Activated naive CD8-positive, alpha-beta T cell (primary cell): ENCODE measurements at regions not wholly inside any gene's neighbourhood (a gene's known extent, or its start where the extent isn't known, plus 50 kb on each side); places are given as distances from the start of the nearest gene placed in this dataset.

Source experiments
- H3K27ac Mint-ChIP-seq: one replicate; pipeline ENCODE4 v1.8.0; 2021; ENCODE audit warnings: mixed read lengths
- H3K27me3 Mint-ChIP-seq: one replicate; pipeline ENCODE4 v1.8.0; 2021; ENCODE audit warnings: mixed read lengths
- H3K36me3 Mint-ChIP-seq: one replicate; pipeline ENCODE4 v1.8.0; 2021; ENCODE audit warnings: mixed read lengths
- H3K4me1 Mint-ChIP-seq: one replicate; pipeline ENCODE4 v1.8.0; 2021; ENCODE audit warnings: low read depth, mixed read lengths
- H3K4me3 Mint-ChIP-seq: one replicate; pipeline ENCODE4 v1.8.0; 2021; ENCODE audit warnings: mild to moderate bottlenecking, mixed read lengths
- H3K9me3 Mint-ChIP-seq: one replicate; pipeline ENCODE4 v1.8.0; 2021; ENCODE audit warnings: low read depth, mixed read lengths

- Mint-ChIP-seq H3K27me3 (no peaks in the 10 kb centered on the region), H3K36me3 (no peaks in the 10 kb centered on the region), H3K27ac (peak overlapping the region; percentile 96), H3K4me1 (peaks cover 30% of the 10 kb centered on the region), H3K4me3 (peak overlapping the region; percentile 72), H3K9me3 (no peaks in the 10 kb centered on the region)
Measured at GRCh38 chr4:56757821-56758411, 63.6 kb downstream of the SPINK2 start.

- Mint-ChIP-seq H3K27ac (peak overlapping the region; percentile 96), H3K27me3 (no peaks in the 10 kb centered on the region), H3K4me3 (peak overlapping the region; percentile 72), H3K9me3 (no peaks in the 10 kb centered on the region), H3K4me1 (peaks cover 30% of the 10 kb centered on the region), H3K36me3 (no peaks in the 10 kb centered on the region)
Measured at GRCh38 chr4:56757261-56757746, 64.2 kb downstream of the SPINK2 start.

- Mint-ChIP-seq H3K4me1 (peaks cover 30% of the 10 kb centered on the region), H3K36me3 (no peaks in the 10 kb centered on the region), H3K4me3 (no peak overlapping the region), H3K27me3 (no peaks in the 10 kb centered on the region), H3K9me3 (no peaks in the 10 kb centered on the region), H3K27ac (no peak overlapping the region)
Measured at GRCh38 chr4:56755901-56756300, 65.6 kb downstream of the SPINK2 start.

- Mint-ChIP-seq H3K4me1 (peaks cover 16% of the 10 kb centered on the region), H3K27ac (no peak overlapping the region), H3K27me3 (no peaks in the 10 kb centered on the region), H3K4me3 (no peak overlapping the region), H3K9me3 (no peaks in the 10 kb centered on the region), H3K36me3 (no peaks in the 10 kb centered on the region)
Measured at GRCh38 chr4:56752985-56753384, 68.5 kb downstream of the SPINK2 start.

DNA sequence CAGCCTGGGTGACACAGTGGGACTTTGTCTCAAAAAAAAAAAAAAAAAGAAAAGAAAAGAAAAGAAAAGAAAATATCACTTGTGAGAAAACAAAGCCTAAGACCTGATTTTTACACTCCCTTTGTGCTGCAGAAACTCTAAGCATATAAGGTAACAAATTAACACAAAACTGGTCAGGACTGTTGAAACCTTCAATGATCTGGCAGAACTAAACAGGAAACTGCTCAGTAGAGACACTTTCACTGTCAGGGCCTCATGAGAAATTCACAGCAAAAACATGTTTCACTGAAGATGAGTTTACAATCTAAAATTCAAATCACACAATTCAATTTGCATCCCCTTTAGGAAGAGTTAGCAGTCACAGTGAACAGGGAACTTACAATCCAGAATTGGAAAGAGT is 69.1 kb upstream of the HOPX start:
- Mint-ChIP-seq H3K36me3 (no peaks in the 10 kb centered on the region), H3K27ac (no peak overlapping the region), H3K4me3 (no peak overlapping the region), H3K9me3 (no peaks in the 10 kb centered on the region), H3K4me1 (no peaks in the 10 kb centered on the region), H3K27me3 (no peaks in the 10 kb centered on the region)

- H3K4me1 Mint-ChIP-seq: no peaks in the 10 kb centered on the region
- no peaks in the 10 kb centered on the region for H3K36me3 Mint-ChIP-seq
- H3K27ac Mint-ChIP-seq: no peak overlapping the region
- H3K27me3 Mint-ChIP-seq: no peaks in the 10 kb centered on the region
- no peaks in the 10 kb centered on the region for H3K9me3 Mint-ChIP-seq
- H3K4me3 Mint-ChIP-seq: no peak overlapping the region
Measured at GRCh38 chr4:56748271-56748670, 67.2 kb upstream of the HOPX start.

- Mint-ChIP-seq H3K27me3 (no peaks in the 10 kb centered on the region), H3K4me3 (no peak overlapping the region), H3K36me3 (no peaks in the 10 kb centered on the region), H3K4me1 (no peaks in the 10 kb centered on the region), H3K9me3 (no peaks in the 10 kb centered on the region), H3K27ac (no peak overlapping the region)
Measured at GRCh38 chr4:56746639-56747038, 65.5 kb upstream of the HOPX start.

GRCh38 chr4:56745042-56745441 is 63.9 kb upstream of the HOPX start:
- H3K4me3 Mint-ChIP-seq: no peak overlapping the region
- H3K4me1 Mint-ChIP-seq: no peaks in the 10 kb centered on the region
- no peak overlapping the region for H3K27ac Mint-ChIP-seq
- H3K36me3 Mint-ChIP-seq: no peaks in the 10 kb centered on the region
- no peaks in the 10 kb centered on the region for H3K9me3 Mint-ChIP-seq
- no peaks in the 10 kb centered on the region for H3K27me3 Mint-ChIP-seq

DNA sequence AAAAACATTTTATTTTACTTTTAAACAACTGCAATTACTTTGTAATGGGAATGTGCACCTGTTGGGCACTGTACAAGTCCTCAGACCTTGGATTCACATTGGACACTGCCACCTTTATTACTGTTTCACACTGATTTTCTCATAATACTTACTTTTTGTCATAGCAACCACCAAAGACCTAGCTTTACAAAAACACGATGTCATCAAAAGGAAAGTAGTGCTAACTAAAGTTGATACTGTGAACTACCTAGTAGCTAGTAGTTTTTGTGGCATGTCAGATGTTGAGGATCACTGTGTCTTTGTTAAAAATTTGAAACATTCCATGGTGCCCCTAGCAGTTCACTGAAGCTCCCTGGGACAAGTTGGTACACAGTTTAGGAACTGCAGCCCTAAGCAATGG is 62.9 kb upstream of the HOPX start:
- Mint-ChIP-seq H3K27ac (no peak overlapping the region), H3K9me3 (no peaks in the 10 kb centered on the region), H3K27me3 (no peaks in the 10 kb centered on the region), H3K4me3 (no peak overlapping the region), H3K4me1 (no peaks in the 10 kb centered on the region), H3K36me3 (no peaks in the 10 kb centered on the region)

DNA sequence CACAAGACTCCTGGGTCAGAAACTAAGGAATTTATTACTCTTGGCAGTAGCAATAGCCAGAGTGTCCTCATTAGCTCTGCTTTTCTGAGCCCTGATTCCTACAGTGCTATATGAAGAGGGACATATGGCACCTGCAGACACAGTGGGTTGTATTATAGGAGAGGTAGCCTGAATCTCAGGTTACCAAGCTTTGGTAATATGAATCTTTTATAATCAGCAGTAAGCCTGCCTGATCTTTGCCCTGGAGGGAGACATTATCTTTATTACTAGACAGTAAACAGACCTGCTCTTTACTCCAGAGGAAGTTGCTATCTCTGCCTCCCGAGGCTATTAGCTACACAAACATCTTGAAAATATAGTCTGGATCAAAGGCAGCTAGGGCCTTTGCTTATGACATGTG is 62.5 kb upstream of the HOPX start:
- Mint-ChIP-seq H3K9me3 (no peaks in the 10 kb centered on the region), H3K4me1 (no peaks in the 10 kb centered on the region), H3K4me3 (no peak overlapping the region), H3K36me3 (no peaks in the 10 kb centered on the region), H3K27me3 (no peaks in the 10 kb centered on the region), H3K27ac (no peak overlapping the region)

DNA sequence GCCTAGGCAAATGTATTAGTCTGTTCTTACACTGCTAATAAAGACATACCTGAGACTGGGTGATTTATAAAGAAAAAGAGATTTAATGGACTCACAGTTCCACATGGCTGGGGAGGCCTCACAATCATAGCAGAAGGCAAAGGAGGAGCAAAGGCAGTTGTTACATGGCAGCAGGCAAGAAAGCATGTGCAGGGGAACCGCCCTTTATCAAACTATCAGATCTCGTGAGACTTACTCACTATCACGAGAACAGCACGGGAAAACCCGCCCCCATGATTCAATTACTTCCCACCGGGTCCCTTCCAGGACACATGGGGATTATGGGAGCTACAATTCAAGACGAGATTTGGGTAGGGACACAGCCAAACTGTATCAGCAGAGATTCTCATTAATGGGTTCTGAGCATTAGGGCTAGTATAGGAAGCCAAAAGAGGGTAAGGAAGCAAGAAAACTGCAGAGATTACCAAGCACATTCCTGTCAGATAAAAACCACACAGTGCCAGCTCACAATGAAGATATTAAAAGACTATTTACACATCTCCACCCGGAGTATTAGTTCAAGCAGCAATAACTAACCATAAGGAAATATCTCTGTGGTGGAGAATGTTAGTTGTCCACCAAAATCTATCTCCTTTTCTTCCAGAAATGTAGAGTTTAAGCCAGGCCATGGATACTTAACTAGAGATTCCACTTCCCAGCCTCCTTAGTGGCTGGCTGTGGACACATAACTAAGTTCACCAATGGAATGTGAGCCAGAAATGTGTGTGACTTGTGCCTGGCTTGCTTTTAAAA is 61.2 kb upstream of the HOPX start:
- Mint-ChIP-seq H3K27ac (no peak overlapping the region), H3K4me1 (no peaks in the 10 kb centered on the region), H3K9me3 (no peaks in the 10 kb centered on the region), H3K27me3 (no peaks in the 10 kb centered on the region), H3K36me3 (no peaks in the 10 kb centered on the region), H3K4me3 (no peak overlapping the region)

DNA sequence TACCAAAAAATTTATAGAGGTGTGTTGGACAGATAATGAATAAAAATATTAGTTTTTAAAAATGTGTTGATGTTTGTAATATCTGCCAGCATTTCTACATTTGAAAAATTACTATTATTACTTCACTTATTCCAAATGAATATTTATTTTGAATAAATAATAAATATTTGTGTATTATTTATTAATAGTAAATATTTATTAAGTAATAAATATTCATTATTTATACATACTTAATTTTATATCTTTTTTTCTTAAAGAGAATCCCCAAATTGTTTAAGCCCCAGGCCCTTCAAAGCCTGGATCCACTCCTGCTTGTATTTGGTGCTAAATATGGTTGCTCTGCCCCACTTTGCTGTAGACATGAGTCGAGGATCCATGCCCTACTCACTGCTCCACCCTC is 60.5 kb upstream of the HOPX start:
- Mint-ChIP-seq H3K9me3 (no peaks in the 10 kb centered on the region), H3K4me3 (no peak overlapping the region), H3K27me3 (no peaks in the 10 kb centered on the region), H3K27ac (no peak overlapping the region), H3K4me1 (no peaks in the 10 kb centered on the region), H3K36me3 (no peaks in the 10 kb centered on the region)

DNA sequence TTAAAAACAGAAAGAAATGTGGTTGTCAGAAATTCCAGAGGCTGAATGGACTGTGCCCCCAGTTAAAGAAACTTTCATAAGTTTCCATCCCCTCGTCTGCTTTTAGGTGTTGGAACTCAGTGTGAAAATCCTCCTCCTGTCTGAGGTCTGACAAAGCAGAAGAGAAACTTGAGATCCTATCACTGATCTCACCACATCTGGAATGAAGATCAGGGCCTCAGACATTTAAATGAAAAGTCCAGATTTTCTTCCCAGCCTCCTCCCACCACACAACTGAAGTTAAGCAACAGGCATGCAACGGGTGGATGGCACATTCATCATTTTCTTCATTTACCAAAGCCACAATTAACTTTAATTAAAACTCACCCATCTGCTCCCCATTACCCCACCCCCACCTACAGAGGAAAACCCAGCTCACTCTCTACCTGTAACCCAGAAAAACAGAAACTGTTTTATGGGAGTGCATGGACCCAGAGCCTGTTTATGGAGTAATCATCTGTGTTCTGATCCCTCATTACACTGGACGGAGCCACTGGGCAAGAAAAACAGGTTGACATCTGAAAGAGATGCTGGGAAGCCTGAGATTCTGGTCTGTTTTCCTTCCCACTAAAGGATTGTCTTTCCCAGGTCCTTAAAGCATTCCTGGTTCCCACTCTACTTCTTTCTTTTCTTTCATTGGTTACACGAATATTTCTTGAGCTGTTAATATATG is 58.1 kb upstream of the HOPX start:
- Mint-ChIP-seq H3K27ac (no peak overlapping the region), H3K9me3 (no peaks in the 10 kb centered on the region), H3K27me3 (no peaks in the 10 kb centered on the region), H3K4me1 (no peaks in the 10 kb centered on the region), H3K36me3 (no peaks in the 10 kb centered on the region), H3K4me3 (no peak overlapping the region)

GRCh38 chr4:56737666-56738065 is 56.6 kb upstream of the HOPX start:
- Mint-ChIP-seq H3K27me3 (no peaks in the 10 kb centered on the region), H3K4me1 (no peaks in the 10 kb centered on the region), H3K36me3 (no peaks in the 10 kb centered on the region), H3K9me3 (no peaks in the 10 kb centered on the region), H3K27ac (no peak overlapping the region), H3K4me3 (no peak overlapping the region)

GRCh38 chr4:56733352-56733751 is 52.3 kb upstream of the HOPX start:
- H3K4me3 Mint-ChIP-seq: no peak overlapping the region
- H3K36me3 Mint-ChIP-seq: no peaks in the 10 kb centered on the region
- H3K27ac Mint-ChIP-seq: no peak overlapping the region
- H3K9me3 Mint-ChIP-seq: no peaks in the 10 kb centered on the region
- no peaks in the 10 kb centered on the region for H3K27me3 Mint-ChIP-seq
- H3K4me1 Mint-ChIP-seq: no peaks in the 10 kb centered on the region
